Brain pericyte (primary cell): ENCODE measurements at regions not wholly inside any gene's neighbourhood (a gene's known extent, or its start where the extent isn't known, plus 50 kb on each side); places are given as distances from the start of the nearest gene placed in this dataset.
A peak's percentile ranks its signal among the peaks of the same experiment; 100 is the strongest.

ENCODE experiments used
- DNase-seq: peaks from one replicate; pipeline ENCODE4 v3.0.0-alpha.2; 2012; ENCODE audit warnings: low read depth, low spot score

DNA sequence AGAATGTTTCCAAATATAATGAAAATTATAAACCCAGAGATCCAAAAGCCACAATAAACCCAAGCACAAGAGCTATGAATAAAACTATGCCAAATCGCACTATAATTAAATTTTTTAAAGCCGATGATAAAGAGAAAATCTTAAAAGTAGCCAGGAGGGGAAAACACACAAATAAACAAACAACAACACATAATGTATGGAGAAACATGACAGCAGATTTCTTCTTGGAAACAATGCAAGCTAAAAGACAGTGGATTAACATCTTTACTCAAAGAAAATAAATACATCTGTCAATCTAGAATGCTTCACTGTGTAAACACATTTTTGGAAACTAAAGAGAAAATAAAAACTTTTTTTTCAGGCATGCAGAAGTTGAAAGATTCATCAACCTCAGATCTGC lies 53.0 kb upstream of the SMOX start:
- DNase-seq, result no peak

DNA sequence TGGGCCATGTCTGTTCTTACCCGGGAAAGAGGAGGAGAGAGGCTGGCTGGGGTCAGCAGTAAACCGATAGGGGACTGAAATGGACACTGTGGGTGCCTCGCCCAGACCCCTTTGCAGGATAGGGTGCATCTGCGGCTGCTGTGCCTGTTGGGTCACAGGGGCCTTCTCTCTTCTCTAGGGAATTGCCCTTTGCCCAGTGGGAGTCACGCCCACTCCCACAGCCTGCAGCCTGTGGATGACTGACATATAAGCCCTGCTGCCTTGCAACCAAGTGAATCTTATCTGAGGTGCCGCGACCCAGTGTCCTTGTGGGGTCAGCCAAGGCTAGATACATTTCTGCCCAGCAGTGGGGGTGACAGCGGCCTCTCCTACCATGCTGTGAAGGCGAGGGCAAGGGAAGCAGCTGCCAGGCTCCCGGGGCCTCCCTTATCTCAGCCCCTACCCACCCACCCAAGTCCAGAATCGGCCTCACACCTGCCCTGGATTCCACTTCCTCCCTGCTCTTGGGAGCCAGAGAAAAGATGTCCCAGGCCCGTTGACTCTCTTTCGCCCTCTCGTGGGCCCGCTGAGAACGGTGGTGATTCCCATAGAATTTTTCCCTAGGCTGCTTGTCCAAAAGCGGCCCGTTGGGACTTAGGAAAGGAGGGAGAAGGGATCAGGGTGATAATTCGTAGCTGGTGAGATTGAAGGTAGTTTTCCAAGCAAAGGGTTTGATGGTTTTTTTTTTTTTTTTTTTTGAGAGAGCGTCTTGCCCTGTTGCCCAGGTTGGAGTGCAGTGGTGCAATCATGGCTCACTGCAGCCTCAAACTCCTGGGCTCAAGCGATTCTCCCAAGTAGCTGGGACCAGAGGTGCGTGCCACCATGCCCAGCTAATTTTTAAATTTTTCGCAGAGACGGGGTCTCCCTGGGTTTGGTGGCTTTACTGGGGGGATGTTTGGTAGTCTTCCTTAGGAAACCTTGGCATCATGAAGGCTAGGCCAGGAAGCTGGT lies 56.8 kb upstream of the SMOX start:
- no peak for DNase-seq

DNA sequence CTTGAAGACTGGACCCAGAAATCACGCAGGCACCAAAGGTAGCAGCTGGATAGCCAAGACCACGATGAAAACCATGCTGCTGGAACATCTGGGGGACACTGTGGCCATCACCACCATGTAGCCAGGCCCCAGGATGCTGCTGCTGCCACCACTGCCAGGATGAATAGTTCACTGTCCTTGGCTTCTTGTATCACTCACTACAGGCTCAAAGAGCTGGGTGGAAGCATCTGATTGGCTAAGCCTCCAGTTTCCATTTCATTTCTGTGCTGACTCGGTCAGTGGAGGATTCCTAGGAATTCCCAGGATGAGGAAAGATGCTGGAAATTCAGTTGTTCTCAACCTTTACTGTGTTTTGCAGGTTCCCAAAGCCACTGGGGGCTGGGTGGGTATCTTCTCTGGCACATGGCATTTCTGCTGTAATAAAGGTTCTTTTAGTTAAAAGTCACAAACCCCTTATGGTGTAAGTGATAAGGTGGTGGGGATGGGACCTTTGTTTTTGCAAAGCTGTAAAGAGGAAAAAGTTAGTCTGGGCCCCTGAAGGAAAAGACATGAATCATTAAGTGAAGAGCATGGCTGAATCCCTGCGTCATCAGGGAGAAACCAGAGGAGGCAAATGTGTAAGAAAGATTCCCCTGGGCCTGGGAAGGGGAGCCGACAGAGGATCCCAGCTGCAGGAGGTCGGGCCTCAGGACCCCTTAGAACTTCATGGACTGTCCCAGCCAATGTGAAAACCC lies 57.7 kb upstream of the SMOX start:
- peak; percentile 77 for DNase-seq

DNA sequence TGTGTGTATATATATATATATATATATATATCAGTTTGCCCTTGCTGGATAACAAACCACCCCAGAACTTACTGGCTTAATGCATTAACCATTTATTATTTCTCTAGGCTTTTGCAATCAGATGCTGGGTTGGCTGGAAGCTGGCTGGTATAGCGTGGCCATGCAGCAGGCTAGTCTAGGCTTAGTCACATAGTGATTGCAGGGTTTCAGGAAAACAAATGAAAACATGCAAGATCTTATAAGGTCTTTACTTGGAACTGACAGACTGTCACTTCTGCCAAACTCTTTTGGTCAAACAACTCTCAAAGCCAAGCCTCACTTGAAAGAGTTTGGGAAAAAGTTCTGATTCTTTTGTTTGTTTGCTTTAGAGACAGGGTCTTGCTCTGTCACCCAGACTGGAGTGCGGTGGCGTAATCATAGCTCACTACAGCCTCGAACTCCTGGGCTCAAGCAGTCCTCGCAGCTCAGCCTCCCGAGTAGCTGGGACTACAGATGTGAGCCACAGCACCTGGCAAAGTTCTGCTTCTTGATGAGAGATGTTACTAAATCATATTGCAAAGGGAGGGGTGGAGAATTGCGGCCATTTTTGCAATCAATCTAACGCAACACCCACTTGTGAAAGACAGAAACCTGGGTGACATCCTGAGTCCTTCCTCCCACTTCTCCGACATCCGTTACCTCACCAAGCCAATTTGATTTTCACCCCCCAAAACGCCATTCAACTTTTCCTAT lies 58.7 kb upstream of the SMOX start:
- no peak for DNase-seq

DNA sequence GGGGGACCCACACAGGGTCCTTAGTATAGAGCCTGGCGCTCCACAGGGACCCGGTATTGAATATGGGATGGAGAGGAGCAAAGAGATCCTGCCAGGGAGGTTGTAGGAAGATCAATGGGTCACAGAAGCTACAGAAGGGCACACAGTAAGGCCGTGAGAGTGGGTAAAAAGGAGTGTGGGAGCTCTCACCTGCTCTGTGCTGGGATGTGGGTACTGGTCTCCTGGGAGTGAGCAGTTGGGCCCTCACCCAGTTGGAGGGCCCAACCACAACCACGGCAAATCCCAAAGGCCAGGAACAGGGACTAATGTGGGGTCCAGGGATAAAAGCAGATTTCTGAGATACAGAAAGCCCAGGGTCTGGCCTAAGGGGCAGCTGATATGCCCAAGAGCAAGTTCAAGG lies 59.9 kb upstream of the SMOX start:
- no peak for DNase-seq

DNA sequence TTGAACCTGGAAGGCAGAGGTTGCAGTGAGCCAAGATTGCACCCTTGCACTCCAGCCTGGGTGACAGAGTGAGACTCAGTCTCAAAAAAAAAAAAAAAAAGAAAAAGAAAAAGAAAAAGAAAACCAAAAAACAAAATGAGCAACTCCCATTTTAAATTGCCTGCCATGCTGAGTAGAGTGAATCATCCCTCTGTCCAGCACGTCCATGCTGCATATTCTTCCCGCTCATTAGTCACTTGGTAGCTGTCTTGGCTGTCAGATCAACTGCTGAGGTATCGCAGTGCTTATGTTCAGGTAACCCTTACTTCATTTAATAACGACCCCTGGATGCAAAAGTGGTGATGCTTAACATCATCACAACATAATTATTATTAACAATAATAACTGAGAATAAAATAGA lies 60.7 kb upstream of the SMOX start:
- no peak for DNase-seq

DNA sequence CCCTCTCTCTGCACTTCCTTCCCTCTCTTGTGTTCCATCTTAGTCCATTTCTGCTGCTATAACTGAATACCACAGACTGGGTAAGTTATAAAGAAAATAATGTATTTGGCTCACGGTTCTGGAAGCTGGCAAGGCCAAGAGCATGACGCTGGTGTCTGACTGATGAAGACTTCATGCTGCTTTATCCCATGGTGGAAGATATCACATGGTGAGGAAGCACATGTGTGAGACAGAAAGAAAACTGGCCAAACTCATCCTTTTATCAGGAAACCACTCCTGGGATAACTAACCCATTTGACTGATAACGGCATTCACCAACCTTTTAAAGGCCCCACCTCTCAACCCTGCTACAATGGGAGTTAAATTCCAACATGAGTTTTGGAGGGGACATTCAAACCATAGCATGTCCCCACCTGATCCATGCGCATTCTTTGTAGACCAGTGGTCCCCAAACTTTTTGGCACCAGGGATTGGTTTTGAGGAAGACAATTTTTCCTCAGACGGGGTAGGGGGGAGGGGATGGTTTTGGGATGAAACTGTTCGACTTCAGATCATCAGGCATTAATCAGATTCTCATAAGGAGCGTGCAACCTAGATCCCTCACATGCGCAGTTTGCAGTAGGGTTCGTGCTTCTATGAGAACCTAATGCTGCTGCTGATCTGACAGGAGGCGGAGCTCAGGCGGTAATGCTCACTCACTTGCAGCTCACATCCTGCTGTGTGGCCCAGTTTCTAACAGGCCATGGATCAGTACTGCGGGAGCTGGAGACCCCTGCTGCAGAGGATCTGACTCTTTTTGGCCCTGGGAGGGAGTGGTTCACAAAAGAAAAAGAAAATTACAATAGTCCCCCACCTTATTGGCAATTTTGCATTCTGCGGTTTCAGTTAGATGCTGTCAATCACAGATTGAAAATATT lies 61.6 kb upstream of the SMOX start:
- no peak for DNase-seq

DNA sequence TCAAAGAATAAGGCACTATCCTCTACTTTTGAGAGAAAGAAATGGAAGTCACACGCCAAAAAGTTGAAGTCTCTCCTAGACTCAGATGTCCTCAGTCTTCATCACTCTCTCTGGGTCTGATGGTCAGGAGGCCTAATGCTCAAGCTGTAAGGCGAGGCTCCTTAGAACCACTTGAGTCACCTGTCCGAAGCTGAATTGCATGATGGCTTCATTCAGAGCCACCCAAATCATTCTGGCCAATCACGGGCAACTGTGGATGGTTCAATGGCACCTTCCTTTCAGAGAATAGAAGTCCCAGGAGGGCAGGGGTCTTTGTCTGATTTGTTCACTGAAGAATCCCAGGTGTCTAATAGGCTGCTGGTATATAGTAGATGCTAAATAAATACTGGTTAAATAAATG lies 63.9 kb upstream of the SMOX start:
- no peak for DNase-seq

DNA sequence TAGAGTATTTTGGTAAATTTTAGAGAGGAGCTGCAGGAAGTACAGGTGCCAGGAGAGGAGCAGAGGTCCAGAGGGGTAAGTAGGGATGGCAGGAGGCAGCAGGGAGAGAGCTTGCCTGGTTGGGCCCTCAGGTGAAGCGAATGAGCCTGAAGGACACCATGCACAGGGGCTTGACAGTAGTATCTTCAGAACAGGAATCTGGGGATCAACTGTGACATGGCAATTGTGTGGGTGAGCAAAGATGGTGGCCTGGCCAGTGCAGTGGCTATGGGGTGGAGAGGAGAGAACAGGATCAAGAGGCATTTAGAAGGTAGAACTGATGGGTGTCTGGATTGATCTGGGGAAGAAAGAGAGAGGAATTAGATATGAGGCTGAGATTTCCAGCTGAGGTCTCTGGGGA lies 64.5 kb upstream of the SMOX start:
- no peak for DNase-seq

DNA sequence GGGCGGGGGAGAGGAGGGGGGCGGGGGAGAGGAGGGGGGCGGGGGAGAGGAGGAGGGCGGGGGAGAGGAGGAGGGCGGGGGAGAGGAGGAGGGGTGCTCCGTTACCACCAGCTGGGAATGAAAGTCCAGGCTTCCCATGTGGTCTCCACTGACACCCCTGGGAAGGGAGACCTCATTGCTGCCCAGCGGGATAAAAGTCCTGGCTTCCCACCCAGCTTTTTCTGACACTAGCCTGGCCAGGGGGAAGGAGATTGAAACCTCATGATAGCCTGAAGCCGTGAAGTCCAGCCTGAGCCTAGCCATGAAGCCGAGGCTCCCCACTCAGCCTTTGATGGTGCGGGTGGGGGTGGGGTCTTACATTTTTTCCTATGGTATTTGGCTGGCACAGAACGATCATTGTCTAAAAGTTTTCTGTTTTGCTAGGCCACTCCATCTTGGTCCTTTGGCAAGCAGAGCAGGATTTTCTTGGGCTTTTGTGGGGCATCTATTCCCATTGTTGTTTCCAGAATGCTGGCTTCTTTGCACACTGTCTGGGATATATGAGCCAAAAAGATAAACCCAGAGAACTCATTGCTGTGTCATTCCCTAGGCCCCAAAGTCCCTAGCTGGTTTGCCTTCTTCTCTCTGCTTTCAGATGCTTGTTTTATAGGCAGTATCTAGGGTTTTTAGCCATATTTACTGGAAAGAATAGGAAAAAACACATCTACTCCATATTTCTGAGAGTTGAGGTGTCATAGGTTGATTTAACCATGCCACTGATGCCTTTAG lies 65.3 kb upstream of the SMOX start:
- no peak for DNase-seq

DNA sequence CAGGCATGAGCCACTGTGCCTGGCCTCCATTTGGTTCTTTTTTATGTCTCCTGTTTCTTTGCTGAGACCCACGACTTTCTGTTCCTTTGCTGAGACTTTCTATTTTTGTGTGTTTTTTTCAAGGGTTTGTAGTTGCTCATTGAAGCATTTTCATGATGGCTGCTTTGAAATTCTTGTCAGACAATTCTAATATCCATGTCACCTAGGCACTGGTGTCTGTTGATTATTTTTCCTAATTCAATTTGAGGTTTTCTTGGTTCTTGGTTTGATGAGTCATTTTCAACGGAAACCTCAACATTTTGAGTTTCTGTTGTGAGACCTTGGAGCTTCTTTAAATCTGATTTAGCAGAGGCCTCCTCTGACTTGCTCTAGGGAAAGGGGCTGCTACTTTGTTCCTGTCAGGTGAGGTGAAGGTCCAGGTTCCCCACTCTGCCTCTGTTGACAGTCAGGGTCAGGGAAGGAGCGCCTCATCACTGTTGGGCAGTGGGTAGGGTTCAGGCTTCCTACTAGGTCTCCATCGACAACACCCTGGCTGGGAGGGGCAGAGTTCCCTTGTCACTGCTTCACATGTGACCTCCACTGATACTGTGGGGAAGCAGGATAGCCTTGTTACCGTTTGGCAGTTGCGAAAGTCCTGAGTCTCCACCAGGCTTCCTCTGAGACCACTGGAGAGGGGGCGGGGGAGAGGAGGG lies 66.1 kb upstream of the SMOX start:
- DNase-seq, result no peak

DNA sequence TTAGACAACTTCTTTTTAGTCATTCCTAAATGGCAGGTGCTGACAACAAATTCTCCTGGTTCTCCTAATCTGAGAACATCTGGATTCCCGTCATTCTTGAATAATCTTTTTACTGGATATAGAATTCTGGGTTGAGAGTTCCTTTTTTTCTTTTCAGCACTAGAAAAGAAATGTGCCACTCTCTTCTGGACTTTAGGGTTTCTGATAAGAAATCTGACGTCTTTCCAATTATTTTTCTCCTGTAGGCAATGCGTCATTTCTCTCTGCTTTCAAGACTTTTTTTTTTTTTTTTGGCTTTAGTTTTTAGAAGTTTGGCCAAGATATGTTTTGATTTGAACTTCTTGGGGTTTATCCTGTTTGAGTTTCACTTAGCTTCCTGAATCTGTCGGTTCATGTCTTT lies 66.1 kb upstream of the RNF24 start:
- DNase-seq, result no peak

DNA sequence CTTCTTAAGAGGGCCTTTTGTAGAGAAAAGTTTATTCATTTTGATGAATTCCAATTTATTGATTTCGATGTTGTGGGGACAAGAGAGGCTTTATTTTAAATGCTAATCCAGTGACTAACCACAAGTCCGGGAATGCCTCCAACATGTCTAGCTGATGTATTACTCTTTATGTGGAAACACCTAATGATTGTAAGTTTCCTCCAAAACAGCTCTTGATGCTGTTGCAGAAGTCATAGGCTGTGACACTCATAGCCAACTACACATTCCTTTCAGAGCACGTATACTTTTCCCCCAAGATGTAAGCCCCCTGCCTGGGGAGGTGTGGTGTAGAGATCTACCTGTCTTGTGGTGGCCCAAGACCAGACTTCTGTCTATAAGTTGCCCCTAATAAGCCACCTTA lies 61.3 kb upstream of the RNF24 start:
- no peak for DNase-seq

DNA sequence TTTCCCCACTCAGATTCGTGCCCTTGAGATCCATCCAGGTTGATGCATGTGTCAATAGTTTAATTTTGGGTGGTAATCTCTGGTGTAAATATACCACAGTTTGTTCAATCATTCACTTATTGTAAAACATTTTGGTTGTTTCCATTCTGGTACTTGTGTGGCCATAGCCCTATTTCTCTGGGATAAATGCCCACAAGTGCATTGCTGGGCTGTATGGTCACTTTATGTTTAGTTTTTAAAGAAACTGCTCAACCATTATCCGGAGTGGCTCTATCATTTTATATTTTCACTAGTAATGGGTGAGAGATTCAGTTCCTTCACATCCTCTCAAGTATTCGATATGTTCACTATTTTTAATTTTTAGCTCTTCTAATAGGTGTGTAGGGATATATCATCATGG lies 60.7 kb upstream of the RNF24 start:
- DNase-seq, result no peak

DNA sequence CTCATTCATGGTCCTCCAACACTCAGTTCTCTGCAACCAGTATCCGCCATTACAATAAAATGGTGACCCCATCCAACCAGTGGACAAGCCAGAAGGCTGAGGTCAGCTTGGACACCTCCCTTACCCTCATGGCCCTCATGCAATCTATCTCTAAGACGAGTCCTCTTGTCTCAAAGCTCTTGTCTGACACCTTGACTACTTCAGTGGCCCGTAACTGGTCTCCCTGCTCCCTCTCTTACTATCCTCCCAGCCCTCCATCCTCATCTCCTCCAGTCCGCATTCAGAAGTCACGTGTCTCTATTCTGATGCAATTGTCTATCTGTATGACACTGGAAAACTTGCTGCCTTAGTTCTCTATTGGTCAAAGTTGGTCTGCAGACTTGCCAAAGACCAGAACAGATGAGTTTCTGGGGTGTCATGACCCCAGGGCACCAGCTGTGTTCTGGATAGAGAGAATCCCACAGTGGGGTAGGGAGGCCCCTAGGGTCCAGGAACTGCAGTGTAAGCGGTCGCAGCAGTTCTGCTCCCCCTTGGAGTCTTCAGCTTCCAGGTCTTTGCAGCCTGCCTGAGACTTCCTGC lies 59.6 kb upstream of the RNF24 start:
- DNase-seq, result no peak

DNA sequence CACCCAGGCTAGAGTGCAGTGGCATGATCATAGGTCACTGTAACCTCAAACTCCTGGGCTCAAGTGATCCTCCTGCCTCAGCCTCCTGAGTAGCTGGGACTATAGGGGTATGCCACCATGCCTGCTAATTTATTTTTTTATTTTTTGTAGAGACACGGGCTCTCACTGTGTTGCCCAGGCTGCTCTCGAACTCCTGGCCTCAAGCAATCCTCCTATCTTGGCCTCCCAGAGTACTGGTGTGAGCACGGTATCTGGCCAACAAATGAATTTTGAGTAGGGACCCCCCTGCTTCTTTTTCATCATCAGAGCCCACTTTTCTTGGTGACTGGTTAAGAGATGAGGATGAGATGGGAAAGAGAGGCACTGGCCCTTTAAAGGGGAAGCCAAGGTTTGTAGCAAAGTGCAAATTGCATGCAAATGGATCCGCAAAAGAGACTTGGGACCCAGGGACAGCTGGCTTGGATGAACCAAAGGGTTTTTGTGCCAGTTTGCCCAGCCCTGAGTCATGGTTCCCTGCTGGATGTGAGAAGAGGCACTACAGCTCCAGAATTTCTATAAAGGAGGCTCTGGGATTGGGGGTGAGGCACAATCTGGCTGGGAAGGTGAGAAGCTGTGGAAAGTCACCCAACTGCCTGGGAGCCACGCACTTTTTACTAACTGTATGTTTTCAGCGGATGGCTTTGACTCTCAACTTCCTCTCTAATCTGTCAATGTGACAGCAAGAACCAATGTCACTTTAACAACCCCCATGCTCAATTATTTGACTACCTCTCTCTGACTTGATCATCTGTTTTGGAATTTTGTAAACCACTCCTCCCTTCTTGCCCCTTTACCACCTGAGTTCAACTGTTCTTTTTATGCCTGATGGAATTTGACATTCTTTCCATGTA lies 58.7 kb upstream of the RNF24 start:
- no peak for DNase-seq

DNA sequence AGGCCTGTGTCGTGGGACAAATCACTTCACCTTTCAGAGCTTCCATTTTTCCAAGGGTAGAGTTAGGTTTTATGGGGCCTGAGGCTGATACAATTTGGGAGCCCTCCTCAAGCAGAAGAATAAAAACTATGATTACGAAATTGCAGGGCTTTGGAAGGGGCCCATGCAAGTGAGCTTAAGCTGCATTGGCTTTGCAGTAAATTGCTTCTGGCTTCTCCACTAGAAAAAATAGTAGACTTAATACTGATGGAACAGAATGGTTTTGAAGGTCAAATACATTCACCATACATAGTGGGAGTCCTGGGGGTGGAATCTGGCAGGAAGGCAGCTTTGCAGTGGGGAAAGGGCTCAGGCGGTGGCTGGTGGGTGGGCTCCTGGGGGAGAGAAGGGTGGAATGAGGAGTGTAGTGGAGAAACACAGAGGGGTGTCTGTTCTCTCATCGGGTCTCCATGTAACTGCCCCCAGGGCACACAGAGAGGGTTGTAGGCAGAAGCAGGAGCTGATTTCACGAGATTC lies 55.9 kb upstream of the RNF24 start:
- DNase-seq, result no peak
